Breast epithelium (tissue), 4 donors: ENCODE measurements at regions not wholly inside any gene's neighbourhood (a gene's known extent, or its start where the extent isn't known, plus 50 kb on each side); places are given as distances from the start of the nearest gene placed in this dataset.

Experiments used
- DNase-seq, 2 donors: peaks; one replicate each; pipeline ENCODE4 v3.0.0-alpha.2; 2019; ENCODE audit warnings: low spot score in 2 of 2
- H3K27ac ChIP-seq, 2 donors: fragments of 200-600 bp; sonication (generic) in 1 of 2; one replicate each; pipeline ENCODE4 v1.5.1; 2016 to 2019; ENCODE audit warnings: mild to moderate bottlenecking in 1 of 2
- H3K27me3 ChIP-seq, 2 donors: fragments of 200-600 bp; sonication (generic) in 1 of 2; one replicate each; pipeline versions ENCODE4 v1.5.1 to v1.6.0; 2017 to 2019; ENCODE audit warnings: control low read depth in 1 of 2, mild to moderate bottlenecking in 1 of 2
- H3K36me3 ChIP-seq: fragments of 200-600 bp; one replicate; pipeline ENCODE4 v1.5.1; 2019
- H3K4me1 ChIP-seq, 2 donors: fragments of 200-600 bp; sonication (generic); one replicate each; pipeline ENCODE4 v1.5.1; 2016 to 2019; ENCODE audit warnings: control low read depth in 1 of 2
- H3K4me3 ChIP-seq, 3 donors: fragments of 200-600 bp; sonication (generic); 1 replicate in 2 of 3; 2 replicates in 1 of 3; pipeline ENCODE4 v1.5.1; 2016 to 2019; ENCODE audit warnings: mild to moderate bottlenecking in 3 of 3, moderate library complexity in 2 of 3
- H3K9me3 ChIP-seq, 2 donors: fragments of 200-600 bp; sonication (generic) in 1 of 2; one replicate each; pipeline ENCODE4 v1.5.1; 2016 to 2019; ENCODE audit warnings: control low read depth in 1 of 2
- POLR2A ChIP-seq: fragments of 450-650 bp; IDR thresholded peaks from one replicate; pipeline ENCODE4 v1.6.1; 2016; ENCODE audit warnings: antibody characterized with exemption, mild to moderate bottlenecking, moderate library complexity
- POLR2AphosphoS5 ChIP-seq, 3 donors: sonication (generic); formaldehyde crosslinking; IDR thresholded peaks; one replicate each; pipeline ENCODE4 v1.6.1; 2017; ENCODE audit warnings: antibody characterized with exemption in 3 of 3
- intact Hi-C: fragments of 100-400 bp; cut with DNase I; formaldehyde crosslinking; loops from one replicate; pipeline ENCODE4 v1.15.1; 2023; ENCODE audit warnings: low total_unique reads
- TF ChIP-seq, protein P1 (sequence below), 3 donors: fragments of 450-650 bp; IDR thresholded peaks; one replicate each; pipeline ENCODE4 v1.5.1; 2016 to 2017; ENCODE audit warnings: antibody characterized with exemption in 3 of 3, mild to moderate bottlenecking in 3 of 3, moderate library complexity in 3 of 3

DNA sequence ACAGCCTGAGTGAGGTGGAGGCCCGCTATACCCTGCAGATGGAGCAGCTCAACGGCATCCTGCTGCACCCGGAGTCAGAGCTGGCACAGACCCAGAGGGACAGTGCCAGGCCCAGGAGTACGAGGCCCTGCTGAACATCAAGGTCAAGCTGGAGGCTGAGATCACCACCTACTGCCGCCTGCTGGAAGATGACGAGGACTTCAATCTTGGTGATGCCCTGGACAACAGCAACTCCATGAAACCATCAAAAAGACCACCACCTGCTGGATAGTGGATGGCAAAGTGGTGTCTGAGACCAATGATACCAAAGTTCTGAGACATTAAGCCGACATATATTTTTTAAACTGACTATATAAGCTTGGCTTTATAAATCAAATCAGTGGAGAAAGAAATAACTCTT lies 73.3 kb upstream of the HHIP start:
- intact Hi-C loops = no loop called here
- Histone ChIP-seq H3K27ac (no peak overlapping the region), H3K27me3 (no peaks in the 10 kb centered on the region), H3K36me3 (no peaks in the 10 kb centered on the region), H3K4me1 (no peaks in the 10 kb centered on the region), H3K4me3 (no peak overlapping the region), H3K9me3 (no peaks in the 10 kb centered on the region)
- TF ChIP-seq, protein P1, sequence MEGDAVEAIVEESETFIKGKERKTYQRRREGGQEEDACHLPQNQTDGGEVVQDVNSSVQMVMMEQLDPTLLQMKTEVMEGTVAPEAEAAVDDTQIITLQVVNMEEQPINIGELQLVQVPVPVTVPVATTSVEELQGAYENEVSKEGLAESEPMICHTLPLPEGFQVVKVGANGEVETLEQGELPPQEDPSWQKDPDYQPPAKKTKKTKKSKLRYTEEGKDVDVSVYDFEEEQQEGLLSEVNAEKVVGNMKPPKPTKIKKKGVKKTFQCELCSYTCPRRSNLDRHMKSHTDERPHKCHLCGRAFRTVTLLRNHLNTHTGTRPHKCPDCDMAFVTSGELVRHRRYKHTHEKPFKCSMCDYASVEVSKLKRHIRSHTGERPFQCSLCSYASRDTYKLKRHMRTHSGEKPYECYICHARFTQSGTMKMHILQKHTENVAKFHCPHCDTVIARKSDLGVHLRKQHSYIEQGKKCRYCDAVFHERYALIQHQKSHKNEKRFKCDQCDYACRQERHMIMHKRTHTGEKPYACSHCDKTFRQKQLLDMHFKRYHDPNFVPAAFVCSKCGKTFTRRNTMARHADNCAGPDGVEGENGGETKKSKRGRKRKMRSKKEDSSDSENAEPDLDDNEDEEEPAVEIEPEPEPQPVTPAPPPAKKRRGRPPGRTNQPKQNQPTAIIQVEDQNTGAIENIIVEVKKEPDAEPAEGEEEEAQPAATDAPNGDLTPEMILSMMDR (IDR thresholded peaks at IDR 0.05) = no peak
- TF ChIP-seq POLR2A = no peak
- no peak for TF ChIP-seq POLR2AphosphoS5 (IDR thresholded peaks at IDR 0.05)
- DNase-seq = no peak

DNA sequence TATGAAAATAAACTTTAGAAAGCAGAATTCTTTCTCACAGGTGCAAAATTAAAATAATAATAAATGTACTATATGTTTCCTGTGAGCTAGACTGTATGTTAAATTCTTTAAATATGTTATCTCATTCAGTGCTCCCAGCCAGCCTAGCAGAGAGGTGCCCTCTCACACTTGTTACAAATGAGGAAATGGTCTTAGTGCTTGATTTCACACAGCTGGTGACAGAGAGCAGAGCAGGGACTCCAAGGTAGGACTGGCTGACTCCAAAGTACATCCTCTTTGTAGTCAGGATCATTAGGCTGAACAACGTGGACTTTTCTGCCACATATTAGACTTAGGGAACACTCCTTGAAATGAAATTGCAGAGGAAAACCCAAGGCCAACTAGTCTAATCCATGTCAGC lies 72.0 kb upstream of the HHIP start:
- Histone ChIP-seq H3K4me1 (no peaks in the 10 kb centered on the region), H3K27ac (no peak overlapping the region), H3K27me3 (no peaks in the 10 kb centered on the region), H3K4me3 (no peak overlapping the region), H3K9me3 (no peaks in the 10 kb centered on the region), H3K36me3 (no peaks in the 10 kb centered on the region)
- intact Hi-C loops = no loop called here
- TF ChIP-seq POLR2A (no peak), POLR2AphosphoS5 (IDR thresholded peaks at IDR 0.05) (no peak)
- TF ChIP-seq, protein P1 (IDR thresholded peaks at IDR 0.05) = no peak
- DNase-seq = no peak

DNA sequence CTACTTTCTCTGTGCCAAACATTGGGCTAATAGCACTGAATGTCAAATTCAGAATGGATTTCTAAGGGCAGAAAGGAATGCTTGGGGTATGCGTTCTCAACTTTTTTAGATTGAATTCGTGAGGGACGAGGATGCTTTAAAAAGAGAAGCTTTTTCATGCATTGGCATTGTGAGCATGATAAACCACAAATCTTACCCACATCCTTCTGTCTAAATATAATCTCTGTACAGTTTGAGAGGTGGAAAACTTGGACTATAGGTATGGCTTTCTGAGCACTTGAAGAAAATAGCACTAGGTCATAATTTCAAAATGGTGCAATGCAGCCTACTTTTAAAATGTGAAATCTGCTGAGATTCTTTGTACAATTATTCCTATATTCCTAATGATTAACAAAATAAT lies 71.4 kb upstream of the HHIP start:
- intact Hi-C loops = no loop called here
- H3K4me3 ChIP-seq = no peak overlapping the region
- TF ChIP-seq POLR2AphosphoS5 (IDR thresholded peaks at IDR 0.05) = no peak
- no peak for TF ChIP-seq POLR2A
- TF ChIP-seq, protein P1 (IDR thresholded peaks at IDR 0.05) = no peak
- no peaks in the 10 kb centered on the region for H3K9me3 ChIP-seq
- H3K4me1 ChIP-seq = no peaks in the 10 kb centered on the region
- DNase-seq = no peak
- H3K36me3 ChIP-seq = no peaks in the 10 kb centered on the region
- H3K27me3 ChIP-seq = no peaks in the 10 kb centered on the region
- no peak overlapping the region for H3K27ac ChIP-seq

DNA sequence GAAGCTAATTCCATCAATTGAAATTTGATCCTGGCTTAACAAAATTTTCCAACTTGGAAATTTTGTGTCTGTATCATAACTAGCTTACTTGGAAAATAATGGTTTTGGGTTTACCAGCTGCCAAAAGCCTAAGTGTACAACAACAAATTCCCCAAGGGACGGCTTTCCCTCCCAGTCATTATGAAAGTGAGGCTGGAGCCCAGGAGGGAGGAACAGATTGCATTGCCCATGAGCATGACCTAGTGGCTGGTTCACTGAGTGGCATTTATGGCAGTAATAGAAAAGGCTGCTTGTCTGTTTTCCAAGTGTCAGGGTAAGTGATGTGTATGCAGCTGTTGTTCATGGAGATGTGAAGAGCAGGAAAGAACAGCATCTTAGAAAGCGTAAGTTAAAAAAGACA lies 70.8 kb upstream of the HHIP start:
- intact Hi-C loops = no loop called here
- Histone ChIP-seq H3K36me3 (no peaks in the 10 kb centered on the region), H3K4me1 (no peaks in the 10 kb centered on the region), H3K4me3 (no peak overlapping the region), H3K27ac (no peak overlapping the region), H3K9me3 (no peaks in the 10 kb centered on the region), H3K27me3 (no peaks in the 10 kb centered on the region)
- DNase-seq = no peak
- TF ChIP-seq POLR2AphosphoS5 (IDR thresholded peaks at IDR 0.05) (no peak), POLR2A (no peak)
- TF ChIP-seq, protein P1 (IDR thresholded peaks at IDR 0.05) = no peak

DNA sequence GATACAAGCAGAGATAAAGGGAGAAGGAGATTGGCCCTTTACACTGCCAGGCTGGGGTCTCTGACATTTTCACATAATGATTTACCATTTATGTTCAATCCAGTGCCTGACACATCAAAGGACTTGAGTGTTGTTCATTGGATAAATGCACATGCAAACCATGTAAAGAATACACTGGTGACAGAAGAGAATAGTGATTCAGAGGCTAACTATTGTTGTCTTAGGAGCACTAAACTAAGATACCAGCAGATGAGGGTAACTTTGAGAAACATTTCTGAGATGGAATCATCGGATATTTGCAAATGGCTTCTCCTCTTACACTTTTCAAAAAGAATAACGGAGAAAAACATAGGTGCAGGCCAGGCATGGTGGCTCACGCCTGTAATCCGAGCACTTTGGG lies 67.3 kb upstream of the HHIP start:
- H3K9me3 ChIP-seq = no peaks in the 10 kb centered on the region
- DNase-seq = no peak
- no peaks in the 10 kb centered on the region for H3K36me3 ChIP-seq

More for the DNA sequence above, 67.3 kb upstream of the HHIP start:
- TF ChIP-seq, protein P1 (IDR thresholded peaks at IDR 0.05) = no peak
- TF ChIP-seq POLR2AphosphoS5 (IDR thresholded peaks at IDR 0.05) (no peak), POLR2A (no peak)
- intact Hi-C loops = no loop called here
- Histone ChIP-seq H3K4me3 (no peak overlapping the region), H3K27ac (no peak overlapping the region), H3K4me1 (no peaks in the 10 kb centered on the region), H3K27me3 (no peaks in the 10 kb centered on the region)
